ENCODE measurements at regions not wholly inside any gene's neighbourhood (a gene's known extent, or its start where the extent isn't known, plus 50 kb on each side); places are given as distances from the start of the nearest gene placed in this dataset.

DNA sequence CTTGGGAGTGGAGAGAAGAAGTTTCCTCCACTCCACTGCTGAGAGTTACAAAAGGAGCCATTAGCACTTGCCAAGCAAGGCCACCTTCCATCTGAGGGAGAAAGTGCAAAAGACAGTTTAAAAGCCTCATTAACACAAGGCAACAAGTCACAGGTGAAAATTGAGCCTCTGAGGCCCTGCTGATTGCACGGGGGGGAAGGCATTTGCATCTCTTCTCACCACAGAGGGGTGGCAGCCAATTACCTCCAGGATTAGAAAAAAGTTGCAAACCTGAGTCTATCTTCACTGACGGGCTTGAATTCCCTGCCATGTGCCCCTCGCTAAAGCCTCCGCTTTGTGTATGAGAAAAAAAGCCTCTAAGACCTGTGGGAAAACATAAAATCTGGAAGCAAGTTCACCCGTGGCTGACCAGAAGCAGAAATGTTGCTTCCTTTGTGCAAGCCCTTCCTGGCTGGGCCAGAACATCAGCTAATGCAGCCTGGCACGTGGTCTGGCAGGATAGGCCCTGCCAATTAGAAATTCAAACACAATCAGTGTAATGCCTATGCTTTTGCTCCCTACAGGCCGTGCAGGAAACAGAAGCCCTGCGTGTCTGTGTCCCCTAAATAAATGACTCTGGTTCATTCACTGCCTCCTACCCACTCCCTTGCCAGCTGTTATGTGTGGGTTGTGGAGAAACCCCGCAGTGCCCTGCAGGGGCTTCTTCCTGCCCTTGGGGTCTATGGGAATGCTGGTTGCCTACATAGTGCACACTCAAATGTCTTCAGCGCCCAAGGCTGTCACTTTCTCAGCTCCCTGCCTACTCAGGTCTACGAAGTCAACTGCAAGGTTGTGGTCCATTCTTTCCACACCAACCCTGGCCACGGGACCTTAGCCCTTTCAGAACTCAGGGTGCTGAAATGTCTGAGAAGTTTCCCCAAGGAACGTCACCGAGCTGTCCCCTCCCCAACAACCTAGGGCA, 150.2 kb downstream of the UQCRFS1 start:
- no peaks in the 10 kb centered on the region for H3K27me3 ChIP-seq
- H3K9me3 ChIP-seq = no peaks in the 10 kb centered on the region
- no peak for TF ChIP-seq CTCF (IDR thresholded peaks at IDR 0.05)
- TF ChIP-seq POLR2AphosphoS5 (IDR thresholded peaks at IDR 0.05; ENCODE audit: insufficient read depth in 1 of 2, low read depth in 1 of 2) = no peak
- no peak for TF ChIP-seq POLR2A (IDR thresholded peaks at IDR 0.05)
- no peaks in the 10 kb centered on the region for H3K4me1 ChIP-seq
- DNase-seq (ENCODE audit: extremely low spot score in 2 of 2) = no peak
- no peaks in the 10 kb centered on the region for H3K36me3 ChIP-seq
- no peak overlapping the region for H3K4me3 ChIP-seq
- H3K27ac ChIP-seq = no peak overlapping the region
- intact Hi-C loops (cut with DNase I) = no loop called here

DNA sequence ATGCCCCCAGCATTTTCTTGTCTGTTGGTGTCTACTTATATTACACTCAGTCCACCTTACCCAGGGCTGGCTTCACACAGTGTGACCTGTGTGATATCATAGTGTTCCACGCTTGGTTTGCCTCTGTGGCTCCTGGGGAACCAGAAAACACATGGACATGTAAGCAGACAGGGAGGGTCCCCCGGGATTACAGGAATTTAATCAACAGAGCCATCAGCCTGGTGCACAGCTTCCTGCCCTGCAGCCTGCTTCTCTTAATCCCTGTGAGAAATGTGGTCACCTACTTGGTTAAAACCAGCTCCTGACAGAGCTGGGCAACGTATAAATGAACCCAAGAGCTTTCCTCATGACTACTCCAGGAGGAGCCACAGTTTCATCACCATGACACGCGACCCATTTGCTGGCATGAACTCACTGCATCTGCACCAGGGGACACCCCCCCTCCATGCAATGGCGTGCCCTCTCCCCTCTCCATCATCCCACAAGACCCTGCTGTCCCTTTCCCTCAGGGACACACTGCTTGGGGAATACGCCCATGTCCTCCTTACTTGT, 152.1 kb downstream of the UQCRFS1 start:
- H3K9me3 ChIP-seq = no peaks in the 10 kb centered on the region
- intact Hi-C loops (cut with DNase I) = no loop called here
- no peak for DNase-seq (ENCODE audit: extremely low spot score in 2 of 2)

DNA sequence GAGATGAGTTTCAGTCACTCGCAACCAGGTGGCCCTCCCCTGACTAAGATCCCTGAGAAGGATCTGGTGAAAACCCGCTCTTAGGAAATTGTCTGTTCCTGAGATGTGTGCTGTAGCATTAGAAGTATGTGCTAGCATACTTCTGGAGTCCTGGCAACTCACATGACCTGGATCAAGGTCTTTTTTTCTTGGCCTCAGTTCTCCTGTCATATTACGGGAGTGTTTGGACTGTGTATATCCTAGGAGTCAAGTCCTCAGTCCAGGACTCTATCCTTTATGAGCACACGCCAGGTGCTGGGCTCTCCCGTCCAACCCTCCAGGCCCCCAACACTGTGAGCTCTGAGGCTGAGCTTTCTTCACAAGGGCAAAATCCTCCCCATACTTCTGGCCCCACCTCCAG, 156.4 kb downstream of the UQCRFS1 start:
- H3K27ac ChIP-seq = no peak overlapping the region
- H3K9me3 ChIP-seq = no peaks in the 10 kb centered on the region
- no peaks in the 10 kb centered on the region for H3K27me3 ChIP-seq
- H3K4me1 ChIP-seq = no peaks in the 10 kb centered on the region
- H3K36me3 ChIP-seq = no peaks in the 10 kb centered on the region
- TF ChIP-seq POLR2AphosphoS5 (IDR thresholded peaks at IDR 0.05; ENCODE audit: insufficient read depth in 1 of 2, low read depth in 1 of 2) (no peak), CTCF (IDR thresholded peaks at IDR 0.05) (no peak), POLR2A (IDR thresholded peaks at IDR 0.05) (no peak)
- H3K4me3 ChIP-seq = no peak overlapping the region
- intact Hi-C loops (cut with DNase I) = no loop called here
- DNase-seq (ENCODE audit: extremely low spot score in 2 of 2) = no peak

More for the DNA sequence above, 152.1 kb downstream of the UQCRFS1 start:
- TF ChIP-seq POLR2A (IDR thresholded peaks at IDR 0.05) (no peak), CTCF (IDR thresholded peaks at IDR 0.05) (no peak), POLR2AphosphoS5 (IDR thresholded peaks at IDR 0.05; ENCODE audit: insufficient read depth in 1 of 2, low read depth in 1 of 2) (no peak)
- Histone ChIP-seq H3K36me3 (no peaks in the 10 kb centered on the region), H3K27me3 (no peaks in the 10 kb centered on the region), H3K4me1 (no peaks in the 10 kb centered on the region), H3K27ac (no peak overlapping the region), H3K4me3 (no peak overlapping the region)

GRCh38 chr19:29054886-29055675, 157.9 kb downstream of the UQCRFS1 start:
- Histone ChIP-seq H3K4me1 (no peaks in the 10 kb centered on the region), H3K4me3 (no peak overlapping the region), H3K36me3 (no peaks in the 10 kb centered on the region), H3K27me3 (no peaks in the 10 kb centered on the region), H3K27ac (no peak overlapping the region), H3K9me3 (no peaks in the 10 kb centered on the region)
- no peak for TF ChIP-seq POLR2AphosphoS5 (IDR thresholded peaks at IDR 0.05; ENCODE audit: insufficient read depth in 1 of 2, low read depth in 1 of 2)
- no peak for TF ChIP-seq POLR2A (IDR thresholded peaks at IDR 0.05)
- no peak for TF ChIP-seq CTCF (IDR thresholded peaks at IDR 0.05)
- intact Hi-C loops (cut with DNase I) = no loop called here
- no peak for DNase-seq (ENCODE audit: extremely low spot score in 2 of 2)

Data from vagina (tissue), 2 donors.